HL-60 (cell line): ENCODE measurements at regions not wholly inside any gene's neighbourhood (a gene's known extent, or its start where the extent isn't known, plus 50 kb on each side); places are given as distances from the start of the nearest gene placed in this dataset.

Experiments
- DNase-seq, 2 experiments: peaks; one replicate each; pipeline ENCODE4 v3.0.0-alpha.2; 2010 to 2020; ENCODE audit warnings: low read depth in 1 of 2, low spot score in 1 of 2
- H3K27ac ChIP-seq: fragments of 250-450 bp; sonication (Bioruptor Pico); replicated peaks from 2 replicates; pipeline ENCODE4 v1.5.1; 2020; ENCODE audit warnings: mild to moderate bottlenecking, moderate library complexity
- H3K27me3 ChIP-seq: fragments of 250-450 bp; sonication (Bioruptor Pico); 2 replicates; pipeline ENCODE4 v1.5.1; 2021; ENCODE audit warnings: mild to moderate bottlenecking, moderate library complexity; ENCODE audit not compliant: insufficient read depth, poor library complexity, severe bottlenecking
- H3K4me3 ChIP-seq: replicated peaks from 2 replicates; pipeline ENCODE4 v1.5.1; 2011; ENCODE audit warnings: mild to moderate bottlenecking, control low read depth, low read length; ENCODE audit not compliant: insufficient read depth
- CTCF ChIP-seq: IDR thresholded peaks from one replicate; pipeline ENCODE4 v1.5.1; 2011; ENCODE audit warnings: low read length, control low read depth, inconsistent platforms; ENCODE audit not compliant: insufficient read depth
- GABPA ChIP-seq: IDR thresholded peaks from 2 replicates; pipeline ENCODE4 v1.6.1; 2012; ENCODE audit warnings: low read depth
- POLR2AphosphoS5 ChIP-seq: IDR thresholded peaks from 2 replicates; pipeline ENCODE4 v1.6.1; 2012; ENCODE audit warnings: low read depth
- REST ChIP-seq: IDR thresholded peaks from 2 replicates; pipeline ENCODE4 v1.6.1; 2012; ENCODE audit warnings: low read depth; ENCODE audit not compliant: insufficient replicate concordance
- SPI1 ChIP-seq: IDR thresholded peaks from 2 replicates; pipeline ENCODE4 v1.6.1; 2012; ENCODE audit warnings: low read depth, mild to moderate bottlenecking, borderline replicate concordance

GRCh38 chr11:92595052-92595451 lies 370.4 kb downstream of the FAT3 start:
- no peak overlapping the region for H3K27ac ChIP-seq
- DNase-seq: no peak
- no peak for TF ChIP-seq POLR2AphosphoS5
- no peak for TF ChIP-seq REST
- no peak for TF ChIP-seq GABPA
- no peak for TF ChIP-seq CTCF
- H3K4me3 ChIP-seq: no peak overlapping the region
- no peaks in the 10 kb centered on the region for H3K27me3 ChIP-seq

GRCh38 chr11:92596596-92597317 lies 372.1 kb downstream of the FAT3 start:
- TF ChIP-seq CTCF (no peak), REST (no peak), SPI1 (no peak), POLR2AphosphoS5 (no peak)
- no peak for DNase-seq
- Histone ChIP-seq H3K4me3 (no peak overlapping the region), H3K27ac (no peak overlapping the region), H3K27me3 (no peaks in the 10 kb centered on the region)

- no peaks in the 10 kb centered on the region for H3K27me3 ChIP-seq
- no peak overlapping the region for H3K4me3 ChIP-seq
- DNase-seq: no peak
- no peak for TF ChIP-seq SPI1
- no peak for TF ChIP-seq GABPA
- TF ChIP-seq CTCF: no peak
- no peak for TF ChIP-seq REST
- TF ChIP-seq POLR2AphosphoS5: no peak
- no peak overlapping the region for H3K27ac ChIP-seq
Observed at GRCh38 chr11:92601048-92601447, 368.4 kb upstream of the MTNR1B start.
